CD4-positive, alpha-beta T cell (primary cell): ENCODE measurements at regions not wholly inside any gene's neighbourhood (a gene's known extent, or its start where the extent isn't known, plus 50 kb on each side); places are given as distances from the start of the nearest gene placed in this dataset.

Experiments
- ATAC-seq: fragments of 200-7000 bp; cut with Tn5 transposase; one replicate; pipeline ENCODE4 v1.10.0; 2022; ENCODE audit warnings: mild to moderate bottlenecking; ENCODE audit not compliant: poor library complexity
- CTCF ChIA-PET: fragments of 350-600 bp; sonication (Branson Sonifier 250); formaldehyde crosslinking; loops from one replicate; lab custom pipeline; 2021; ENCODE audit warnings: antibody characterized with exemption, inconsistent platforms; lab: Charles Lee
- POLR2A ChIA-PET: fragments of 350-600 bp; sonication (Branson Sonifier 250); formaldehyde crosslinking; loops from one replicate; lab custom pipeline; 2021; ENCODE audit warnings: antibody characterized with exemption, inconsistent platforms; lab: Charles Lee
- DNase-seq, 14 experiments: peaks; one replicate each; pipeline ENCODE4 v3.0.0-alpha.2; 2013 to 2020; ENCODE audit warnings: mixed read lengths in 2 of 14
- H3K27ac ChIP-seq, 2 donors: one replicate each; pipeline versions ENCODE4 v1.5.1 to v1.7.0; 2013; ENCODE audit warnings: low read length in 2 of 2, low read depth in 1 of 2, mild to moderate bottlenecking in 1 of 2
- H3K27me3 ChIP-seq, 2 experiments: 1 replicate in 1 of 2; 2 replicates in 1 of 2; pipeline versions ENCODE4 v1.6.1 to v1.7.0; 2013; ENCODE audit warnings: low read length in 2 of 2, control low read depth in 1 of 2, mild to moderate bottlenecking in 1 of 2, moderate library complexity in 1 of 2; ENCODE audit not compliant: insufficient read depth in 2 of 2, control insufficient read depth in 1 of 2
- H3K36me3 ChIP-seq: one replicate; pipeline ENCODE4 v1.6.1; 2013; ENCODE audit warnings: low read length, control low read depth; ENCODE audit not compliant: insufficient read depth
- H3K4me1 ChIP-seq: one replicate; pipeline ENCODE4 v1.6.1; 2013; ENCODE audit warnings: low read length, control low read depth; ENCODE audit not compliant: insufficient read depth
- H3K4me3 ChIP-seq: one replicate; pipeline ENCODE4 v1.5.1; 2013; ENCODE audit warnings: mild to moderate bottlenecking, low read length, moderate library complexity
- H3K9me3 ChIP-seq, 2 experiments: 1 replicate in 1 of 2; 2 replicates in 1 of 2; pipeline versions ENCODE4 v1.6.1 to v1.7.0; 2013; ENCODE audit warnings: low read length in 2 of 2, mild to moderate bottlenecking in 2 of 2, control low read depth in 1 of 2, moderate library complexity in 1 of 2; ENCODE audit not compliant: control insufficient read depth in 1 of 2, insufficient read depth in 1 of 2
- H3K27ac Mint-ChIP-seq: one replicate; pipeline ENCODE4 v1.8.0; 2020; ENCODE audit warnings: mixed read lengths
- H3K27me3 Mint-ChIP-seq: one replicate; pipeline ENCODE4 v1.8.0; 2021; ENCODE audit warnings: mixed read lengths
- H3K36me3 Mint-ChIP-seq: one replicate; pipeline ENCODE4 v1.8.0; 2021; ENCODE audit warnings: low read depth, mixed read lengths
- H3K4me1 Mint-ChIP-seq: one replicate; pipeline ENCODE4 v1.8.0; 2021; ENCODE audit warnings: low read depth, mixed read lengths
- H3K4me3 Mint-ChIP-seq: one replicate; pipeline ENCODE4 v1.8.0; 2020; ENCODE audit warnings: mild to moderate bottlenecking, mixed read lengths
- H3K9me3 Mint-ChIP-seq: one replicate; pipeline ENCODE4 v1.8.0; 2020; ENCODE audit warnings: mixed read lengths
- CTCF ChIP-seq: fragments of 200-600 bp; IDR thresholded peaks from one replicate; pipeline ENCODE4 v1.8.0; 2022; ENCODE audit warnings: antibody characterized with exemption, mild to moderate bottlenecking
- intact Hi-C, 2 experiments: fragments of 100-400 bp; cut with DNase I in 1 of 2; cut with micrococcal nuclease in 1 of 2; formaldehyde crosslinking; loops; one replicate each; pipeline versions ENCODE4 v1.15.1 to v1.9.0; 2023 to 2025; cut with DNase I, micrococcal nuclease

GRCh38 chr10:121252756-121253155 is 345.5 kb downstream of the FGFR2 start:
- H3K9me3 Mint-ChIP-seq = no peaks in the 10 kb centered on the region
- H3K27me3 Mint-ChIP-seq = no peaks in the 10 kb centered on the region
- intact Hi-C loops = no loop called here
- Histone ChIP-seq H3K36me3 (no peaks in the 10 kb centered on the region), H3K4me1 (no peaks in the 10 kb centered on the region), H3K27ac (no peak overlapping the region), H3K27me3 (no peaks in the 10 kb centered on the region), H3K4me3 (no peak overlapping the region), H3K9me3 (no peaks in the 10 kb centered on the region)
- no peak for DNase-seq
- no peaks in the 10 kb centered on the region for H3K4me1 Mint-ChIP-seq
- POLR2A ChIA-PET = no interaction called here
- CTCF ChIA-PET = no interaction called here
- no peak overlapping the region for H3K4me3 Mint-ChIP-seq
- H3K27ac Mint-ChIP-seq = no peak overlapping the region
- no peaks in the 10 kb centered on the region for H3K36me3 Mint-ChIP-seq
- ATAC-seq = no peak
- no peak for TF ChIP-seq CTCF

- no peak for DNase-seq
- no peaks in the 10 kb centered on the region for H3K36me3 ChIP-seq
- Mint-ChIP-seq H3K4me1 (no peaks in the 10 kb centered on the region), H3K4me3 (no peak overlapping the region), H3K9me3 (no peaks in the 10 kb centered on the region), H3K27me3 (no peaks in the 10 kb centered on the region), H3K27ac (no peak overlapping the region), H3K36me3 (no peaks in the 10 kb centered on the region)
- H3K4me1 ChIP-seq = no peaks in the 10 kb centered on the region
- POLR2A ChIA-PET = no interaction called here
- no peak for TF ChIP-seq CTCF
- intact Hi-C loops = no loop called here
- no peak for ATAC-seq
- CTCF ChIA-PET = no interaction called here
- H3K27ac ChIP-seq = no peak overlapping the region
- no peaks in the 10 kb centered on the region for H3K9me3 ChIP-seq
- H3K4me3 ChIP-seq = no peak overlapping the region
- H3K27me3 ChIP-seq = no peaks in the 10 kb centered on the region
These were observed 337.9 kb downstream of the FGFR2 start for GRCh38 chr10:121260377-121260776.

- no peak for ATAC-seq
- no peak for TF ChIP-seq CTCF
- intact Hi-C loops = no loop called here
- H3K27ac ChIP-seq = no peak overlapping the region
- H3K4me3 Mint-ChIP-seq = no peak overlapping the region
- no peaks in the 10 kb centered on the region for H3K36me3 ChIP-seq
- ChIA-PET POLR2A (no interaction called here), CTCF (no interaction called here)
- no peak overlapping the region for H3K27ac Mint-ChIP-seq
- H3K36me3 Mint-ChIP-seq = no peaks in the 10 kb centered on the region
- no peaks in the 10 kb centered on the region for H3K9me3 Mint-ChIP-seq
- DNase-seq = no peak
- no peaks in the 10 kb centered on the region for H3K27me3 Mint-ChIP-seq
- no peaks in the 10 kb centered on the region for H3K27me3 ChIP-seq
- H3K4me1 Mint-ChIP-seq = no peaks in the 10 kb centered on the region
- no peaks in the 10 kb centered on the region for H3K9me3 ChIP-seq
- no peaks in the 10 kb centered on the region for H3K4me1 ChIP-seq
- H3K4me3 ChIP-seq = no peak overlapping the region
These were observed 336.6 kb downstream of the FGFR2 start for GRCh38 chr10:121261665-121262064.
